Transverse colon (tissue), 4 donors: ENCODE measurements at regions not wholly inside any gene's neighbourhood (a gene's known extent, or its start where the extent isn't known, plus 50 kb on each side); places are given as distances from the start of the nearest gene placed in this dataset.

ENCODE experiments used
- CTCF ChIP-seq, 5 experiments: fragments of 200-600 bp in 3 of 5; fragments of 450-650 bp in 2 of 5; sonication (generic) in 3 of 5; IDR thresholded peaks; 1 replicate in 2 of 5; 2 replicates in 3 of 5; pipeline ENCODE4 v1.5.1; 2016 to 2017; ENCODE audit warnings: antibody characterized with exemption in 5 of 5, inconsistent platforms in 3 of 5, mild to moderate bottlenecking in 2 of 5, moderate library complexity in 1 of 5
- EP300 ChIP-seq: sonication (generic); formaldehyde crosslinking; IDR thresholded peaks from one replicate; pipeline ENCODE4 v1.6.1; 2017; ENCODE audit warnings: antibody characterized with exemption, low read depth
- POLR2A ChIP-seq: fragments of 450-650 bp; IDR thresholded peaks from one replicate; pipeline ENCODE4 v1.6.1; 2016; ENCODE audit warnings: antibody characterized with exemption, mild to moderate bottlenecking, moderate library complexity
- POLR2AphosphoS5 ChIP-seq, 3 donors: sonication (generic); formaldehyde crosslinking; IDR thresholded peaks; one replicate each; pipeline ENCODE4 v1.6.1; 2016; ENCODE audit warnings: antibody characterized with exemption in 3 of 3

GRCh38 chr3:180836766-180837165 is 75.7 kb upstream of the FXR1 start:
- no peak for TF ChIP-seq CTCF (IDR thresholded peaks at IDR 0.05)
- no peak for TF ChIP-seq POLR2AphosphoS5 (IDR thresholded peaks at IDR 0.05)
- no peak for TF ChIP-seq EP300
- no peak for TF ChIP-seq POLR2A
